ENCODE measurements at regions not wholly inside any gene's neighbourhood (a gene's known extent, or its start where the extent isn't known, plus 50 kb on each side); places are given as distances from the start of the nearest gene placed in this dataset.

DNA sequence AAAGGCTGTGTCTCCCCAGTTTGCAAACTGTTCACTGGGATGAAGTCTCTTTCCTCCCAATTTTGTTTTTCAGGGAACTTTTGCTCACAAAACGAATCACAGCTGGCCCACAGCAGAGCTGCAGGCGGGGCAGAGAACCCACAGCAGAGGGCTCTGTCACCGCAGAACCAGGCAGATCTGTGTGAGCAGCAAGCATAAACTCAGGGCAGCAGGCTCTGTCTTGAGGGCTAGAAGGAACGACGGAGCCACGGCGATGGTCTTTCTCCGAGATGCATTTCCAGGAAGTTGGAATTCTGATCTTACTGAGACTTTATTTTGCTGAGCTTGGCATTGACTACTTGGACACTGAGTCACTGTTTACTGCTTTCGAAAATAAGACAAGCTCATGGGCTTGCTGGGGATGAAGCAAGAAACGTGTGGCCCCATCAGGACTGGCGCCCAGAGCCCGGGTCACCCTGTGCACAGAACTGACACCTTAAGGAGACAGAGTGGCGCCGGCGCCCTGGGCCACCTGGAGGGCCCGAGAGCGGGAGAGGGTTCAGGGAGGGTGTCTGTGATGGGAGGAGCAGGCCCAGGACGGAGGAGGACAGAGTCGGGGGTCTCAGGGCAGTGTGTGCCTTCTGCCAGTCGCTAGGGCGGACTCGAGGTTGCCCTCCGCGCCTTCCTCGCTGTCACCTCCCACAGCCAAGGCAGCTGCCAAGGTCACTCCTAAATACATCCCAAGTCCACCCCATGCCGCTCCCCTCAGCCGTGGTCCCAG lies 106.3 kb upstream of the NXT1 start:
- Histone ChIP-seq H3K36me3 (replicated peaks in 1 of 2; ENCODE audit: control extremely low read depth in 1 of 2, control insufficient read depth in 1 of 2, extremely low read depth in 1 of 2, insufficient read depth in 2 of 2, low read length in 1 of 2) (no peaks in the 10 kb centered on the region), H3K4me2 (replicated peaks; ENCODE audit: low read depth, low read length, poor library complexity, severe bottlenecking) (no peak overlapping the region), H4K20me1 (ENCODE audit: control insufficient read depth, insufficient read depth, low read length, poor library complexity, severe bottlenecking) (no peaks in the 10 kb centered on the region), H3K27ac (ENCODE audit: low read length in 2 of 2) (no peak overlapping the region), H3K4me3 (ENCODE audit: control extremely low read depth in 1 of 5, extremely low read depth in 1 of 5, insufficient read depth in 1 of 5, low read depth in 2 of 5, low read length in 4 of 5) (no peak overlapping the region), H3K9me3 (ENCODE audit: control extremely low read depth in 1 of 3, control insufficient read depth in 2 of 3, insufficient read depth in 1 of 3, low read length in 2 of 3) (peaks cover 0 to 25% (median 2%) of the 10 kb centered on the region in 3 donors), H2AFZ (ENCODE audit: insufficient read depth, low read depth, low read length, poor library complexity, severe bottlenecking) (no peak overlapping the region), H3K9ac (ENCODE audit: low read length) (no peak overlapping the region), H3K27me3 (replicated peaks in 1 of 4; ENCODE audit: control extremely low read depth in 1 of 4, control insufficient read depth in 3 of 4, insufficient read depth in 4 of 4, low read length in 3 of 4) (peaks cover 0 to 11% (median 0%) of the 10 kb centered on the region in 4 experiments), H3K4me1 (ENCODE audit: control insufficient read depth in 2 of 2, insufficient read depth in 2 of 2, low read length in 2 of 2) (peaks cover 5 to 7% of the 10 kb centered on the region in 2 donors), H3K79me2 (ENCODE audit: control insufficient read depth, insufficient read depth, low read length) (no peaks in the 10 kb centered on the region)
- Mint-ChIP-seq H3K4me3 (no peak overlapping the region), H3K4me1 (peaks cover 14% of the 10 kb centered on the region), H3K27me3 (peaks cover 17% of the 10 kb centered on the region), H3K27ac (no peak overlapping the region), H3K9me3 (ENCODE audit: insufficient read depth) (no peaks in the 10 kb centered on the region)
- CTCF ChIA-PET, result no interaction called here
- DNase-seq, result no peak
- intact Hi-C loops (cut with micrococcal nuclease), result no loop called here
- TF ChIP-seq CTCF (IDR thresholded peaks at IDR 0.05), result no peak
- no peak for TF ChIP-seq EZH2 (IDR thresholded peaks at IDR 0.05; ENCODE audit: borderline replicate concordance, insufficient read depth, low read depth, low read length, poor library complexity, severe bottlenecking)
- POLR2A ChIA-PET, result no interaction called here
- ATAC-seq (ENCODE audit: low read depth), result no peak
- WGBS (ENCODE audit: insufficient coverage), result 96% methylated on average over 25 of the region's 27 CpGs

DNA sequence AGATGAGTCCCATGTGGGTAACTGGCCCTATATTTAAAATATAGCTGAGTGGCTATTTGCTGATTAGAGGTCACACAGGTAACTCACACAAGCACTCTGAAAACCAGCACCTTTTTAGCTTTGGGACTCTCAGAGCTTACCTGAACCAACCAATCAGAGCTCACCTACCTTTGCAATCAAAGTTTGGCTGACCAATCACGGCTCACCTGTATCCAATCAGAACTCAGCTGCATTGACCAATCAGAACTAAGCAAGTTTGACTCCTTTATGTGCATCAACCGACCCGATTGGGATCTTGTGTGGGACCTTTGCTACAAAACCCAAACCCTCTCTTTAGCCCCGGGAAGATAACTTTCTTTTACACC lies 106.8 kb upstream of the NXT1 start:
- DNase-seq, result no peak
- no peak overlapping the region for H3K27ac ChIP-seq (ENCODE audit: low read length in 2 of 2)
- intact Hi-C loops (cut with micrococcal nuclease), result no loop called here
- no peak for ATAC-seq (ENCODE audit: low read depth)
- H3K4me1 Mint-ChIP-seq, result peaks cover 14% of the 10 kb centered on the region
- no peak for TF ChIP-seq CTCF (IDR thresholded peaks at IDR 0.05)
- TF ChIP-seq EZH2 (IDR thresholded peaks at IDR 0.05; ENCODE audit: borderline replicate concordance, insufficient read depth, low read depth, low read length, poor library complexity, severe bottlenecking), result no peak
- H3K79me2 ChIP-seq (ENCODE audit: control insufficient read depth, insufficient read depth, low read length), result no peaks in the 10 kb centered on the region
- no peak overlapping the region for H3K4me3 ChIP-seq (ENCODE audit: control extremely low read depth in 1 of 5, extremely low read depth in 1 of 5, insufficient read depth in 1 of 5, low read depth in 2 of 5, low read length in 4 of 5)
- peaks cover 5% of the 10 kb centered on the region for H3K9me3 Mint-ChIP-seq (ENCODE audit: insufficient read depth)
- H3K9ac ChIP-seq (ENCODE audit: low read length), result no peak overlapping the region
- ChIA-PET POLR2A (no interaction called here), CTCF (no interaction called here)
- peaks cover 0 to 25% (median 4%) of the 10 kb centered on the region in 3 donors for H3K9me3 ChIP-seq (ENCODE audit: control extremely low read depth in 1 of 3, control insufficient read depth in 2 of 3, insufficient read depth in 1 of 3, low read length in 2 of 3)
- H2AFZ ChIP-seq (ENCODE audit: insufficient read depth, low read depth, low read length, poor library complexity, severe bottlenecking), result no peak overlapping the region
- peaks cover 0 to 11% (median 0%) of the 10 kb centered on the region in 4 experiments for H3K27me3 ChIP-seq (replicated peaks in 1 of 4; ENCODE audit: control extremely low read depth in 1 of 4, control insufficient read depth in 3 of 4, insufficient read depth in 4 of 4, low read length in 3 of 4)
- H3K4me2 ChIP-seq (replicated peaks; ENCODE audit: low read depth, low read length, poor library complexity, severe bottlenecking), result no peak overlapping the region
- no peak overlapping the region for H3K4me3 Mint-ChIP-seq
- 95% methylated on average over 4 of the region's 4 CpGs for WGBS (ENCODE audit: insufficient coverage)
- peaks cover 5 to 7% of the 10 kb centered on the region in 2 donors for H3K4me1 ChIP-seq (ENCODE audit: control insufficient read depth in 2 of 2, insufficient read depth in 2 of 2, low read length in 2 of 2)
- H3K27ac Mint-ChIP-seq, result no peak overlapping the region
- H3K36me3 ChIP-seq (replicated peaks in 1 of 2; ENCODE audit: control extremely low read depth in 1 of 2, control insufficient read depth in 1 of 2, extremely low read depth in 1 of 2, insufficient read depth in 2 of 2, low read length in 1 of 2), result no peaks in the 10 kb centered on the region
- H4K20me1 ChIP-seq (ENCODE audit: control insufficient read depth, insufficient read depth, low read length, poor library complexity, severe bottlenecking), result no peaks in the 10 kb centered on the region
- peaks cover 17% of the 10 kb centered on the region for H3K27me3 Mint-ChIP-seq
